ENCODE measurements at regions not wholly inside any gene's neighbourhood (a gene's known extent, or its start where the extent isn't known, plus 50 kb on each side); places are given as distances from the start of the nearest gene placed in this dataset.

DNA sequence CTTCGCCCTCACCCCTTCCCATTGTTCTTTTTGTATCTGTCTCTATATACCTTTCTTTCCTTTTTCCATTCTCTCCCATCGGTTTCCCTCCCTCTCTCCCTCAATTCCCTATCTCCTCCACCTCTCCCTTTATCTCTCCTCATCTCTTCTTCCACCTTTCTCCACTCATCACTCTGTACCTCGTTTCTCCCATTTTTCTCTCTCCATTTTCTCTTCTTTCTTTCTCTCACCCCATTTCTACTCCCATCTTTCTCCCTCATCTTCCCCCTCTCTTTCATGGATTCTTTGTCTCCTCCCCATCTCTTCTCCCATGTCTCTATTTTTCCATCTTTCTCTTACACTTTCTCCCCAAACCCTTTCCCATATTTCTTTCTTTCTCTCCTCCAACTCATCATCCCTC is 385.9 kb upstream of the CLINT1 start:
- Histone ChIP-seq H3K4me1 (ENCODE audit: insufficient read depth) (no peaks in the 10 kb centered on the region), H3K27me3 (no peaks in the 10 kb centered on the region), H4K20me1 (ENCODE audit: insufficient read depth, poor library complexity, severe bottlenecking) (no peaks in the 10 kb centered on the region), H3K9me2 (replicated peaks; ENCODE audit: insufficient read depth) (no peaks in the 10 kb centered on the region), H3K9me3 (ENCODE audit: low read depth) (no peaks in the 10 kb centered on the region), H2AFZ (no peak overlapping the region), H3K27ac (no peak overlapping the region), H3K79me2 (no peaks in the 10 kb centered on the region), H3K4me2 (no peak overlapping the region), H3K4me3 (no peak overlapping the region), H3K36me3 (replicated peaks; ENCODE audit: insufficient read depth, low read depth) (no peaks in the 10 kb centered on the region)
- 83% methylated on average over 3 of the region's 3 CpGs for WGBS (ENCODE audit: low lambda C conversion rate, missing lambda C conversion rate)
- no peak for DNase-seq (ENCODE audit: low spot score)
- no peak for TF ChIP-seq EZH2phosphoT487 (IDR thresholded peaks at IDR 0.05; ENCODE audit: low read depth, severe bottlenecking, unreplicated experiment)
- TF ChIP-seq, protein P1, sequence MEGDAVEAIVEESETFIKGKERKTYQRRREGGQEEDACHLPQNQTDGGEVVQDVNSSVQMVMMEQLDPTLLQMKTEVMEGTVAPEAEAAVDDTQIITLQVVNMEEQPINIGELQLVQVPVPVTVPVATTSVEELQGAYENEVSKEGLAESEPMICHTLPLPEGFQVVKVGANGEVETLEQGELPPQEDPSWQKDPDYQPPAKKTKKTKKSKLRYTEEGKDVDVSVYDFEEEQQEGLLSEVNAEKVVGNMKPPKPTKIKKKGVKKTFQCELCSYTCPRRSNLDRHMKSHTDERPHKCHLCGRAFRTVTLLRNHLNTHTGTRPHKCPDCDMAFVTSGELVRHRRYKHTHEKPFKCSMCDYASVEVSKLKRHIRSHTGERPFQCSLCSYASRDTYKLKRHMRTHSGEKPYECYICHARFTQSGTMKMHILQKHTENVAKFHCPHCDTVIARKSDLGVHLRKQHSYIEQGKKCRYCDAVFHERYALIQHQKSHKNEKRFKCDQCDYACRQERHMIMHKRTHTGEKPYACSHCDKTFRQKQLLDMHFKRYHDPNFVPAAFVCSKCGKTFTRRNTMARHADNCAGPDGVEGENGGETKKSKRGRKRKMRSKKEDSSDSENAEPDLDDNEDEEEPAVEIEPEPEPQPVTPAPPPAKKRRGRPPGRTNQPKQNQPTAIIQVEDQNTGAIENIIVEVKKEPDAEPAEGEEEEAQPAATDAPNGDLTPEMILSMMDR (IDR thresholded peaks at IDR 0.05; ENCODE audit: poor library complexity): no peak
- TF ChIP-seq EZH2 (IDR thresholded peaks at IDR 0.05; ENCODE audit: borderline replicate concordance): no peak

DNA sequence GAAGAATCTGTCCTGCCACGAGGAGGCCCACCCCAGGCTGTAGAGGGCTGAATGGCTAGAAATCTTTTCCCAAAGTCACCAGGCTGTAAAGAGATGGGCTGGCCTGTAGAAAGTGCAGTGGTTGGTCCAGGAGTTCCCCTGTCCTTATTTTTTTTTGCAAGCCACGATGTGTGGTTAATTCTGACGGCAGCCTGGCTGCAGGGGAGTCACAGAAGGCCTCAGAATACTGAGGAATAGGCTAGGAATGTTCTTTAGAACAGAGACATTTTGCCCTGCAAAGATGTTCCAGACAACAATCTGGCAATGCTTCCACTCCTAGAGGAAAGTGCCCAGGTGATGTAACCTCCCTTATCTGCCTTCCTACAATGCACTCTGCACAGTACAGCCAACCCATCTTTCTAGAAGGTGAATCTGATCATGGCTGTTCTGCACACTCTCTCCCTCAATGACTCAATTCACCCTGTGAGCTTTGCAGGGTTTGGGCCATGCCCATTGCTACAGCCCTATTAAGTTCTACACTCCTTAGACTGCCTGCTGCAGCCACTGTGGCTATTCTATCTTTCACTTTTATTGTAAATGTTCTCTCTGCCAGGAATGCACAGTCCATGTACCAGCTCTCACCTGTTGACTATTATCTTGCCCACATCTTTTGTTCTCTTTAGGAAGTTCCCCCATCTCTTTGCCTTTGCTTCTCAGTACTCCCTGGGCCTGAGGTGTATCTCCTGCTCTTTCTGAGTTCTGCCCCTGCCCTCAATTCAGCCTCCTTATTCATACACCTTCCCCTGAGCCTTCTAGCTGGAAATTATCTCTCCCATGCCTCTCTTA is 377.8 kb upstream of the CLINT1 start:
- WGBS (ENCODE audit: low lambda C conversion rate, missing lambda C conversion rate): 71% methylated on average over 3 of the region's 3 CpGs
- H3K4me3 ChIP-seq: no peak overlapping the region
- no peaks in the 10 kb centered on the region for H3K79me2 ChIP-seq

DNA sequence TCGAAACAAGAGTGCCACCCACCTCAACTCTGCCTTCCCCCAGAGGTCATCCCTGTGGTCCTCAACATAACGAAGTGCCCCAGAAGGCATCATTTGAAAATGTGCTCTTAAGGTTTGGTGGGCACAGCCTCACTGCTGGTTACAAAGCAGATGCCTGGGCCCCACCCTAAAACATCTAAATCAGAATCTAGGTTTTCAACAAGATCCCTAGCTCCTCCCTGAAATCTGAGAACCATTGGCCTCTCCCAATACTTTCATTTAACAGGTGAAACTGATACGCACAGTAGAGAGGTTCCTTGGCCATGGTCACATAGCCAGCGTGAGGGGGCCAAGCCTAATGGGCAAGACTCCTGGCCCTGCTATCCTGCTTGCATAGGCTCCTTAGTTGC is 376.2 kb upstream of the CLINT1 start:
- Histone ChIP-seq H3K4me2 (no peak overlapping the region), H4K20me1 (ENCODE audit: insufficient read depth, poor library complexity, severe bottlenecking) (no peaks in the 10 kb centered on the region), H3K27me3 (no peaks in the 10 kb centered on the region), H3K4me1 (ENCODE audit: insufficient read depth) (no peaks in the 10 kb centered on the region), H2AFZ (no peak overlapping the region), H3K9me2 (replicated peaks; ENCODE audit: insufficient read depth) (no peaks in the 10 kb centered on the region), H3K36me3 (replicated peaks; ENCODE audit: insufficient read depth, low read depth) (no peaks in the 10 kb centered on the region), H3K27ac (no peak overlapping the region), H3K4me3 (no peak overlapping the region), H3K9me3 (ENCODE audit: low read depth) (no peaks in the 10 kb centered on the region), H3K79me2 (no peaks in the 10 kb centered on the region)
- 87% methylated on average over 4 of the region's 4 CpGs for WGBS (ENCODE audit: low lambda C conversion rate, missing lambda C conversion rate)
- no peak for DNase-seq (ENCODE audit: low spot score)
- TF ChIP-seq EZH2phosphoT487 (IDR thresholded peaks at IDR 0.05; ENCODE audit: low read depth, severe bottlenecking, unreplicated experiment) (no peak), EZH2 (IDR thresholded peaks at IDR 0.05; ENCODE audit: borderline replicate concordance) (no peak)
- TF ChIP-seq, protein P1 (IDR thresholded peaks at IDR 0.05; ENCODE audit: poor library complexity): no peak

More for the DNA sequence above, 377.8 kb upstream of the CLINT1 start:
- H3K27me3 ChIP-seq: no peaks in the 10 kb centered on the region
- H3K9me3 ChIP-seq (ENCODE audit: low read depth): no peaks in the 10 kb centered on the region
- no peak overlapping the region for H3K4me2 ChIP-seq
- no peaks in the 10 kb centered on the region for H3K9me2 ChIP-seq (replicated peaks; ENCODE audit: insufficient read depth)
- no peaks in the 10 kb centered on the region for H4K20me1 ChIP-seq (ENCODE audit: insufficient read depth, poor library complexity, severe bottlenecking)
- H3K4me1 ChIP-seq (ENCODE audit: insufficient read depth): no peaks in the 10 kb centered on the region
- no peak overlapping the region for H3K27ac ChIP-seq
- H3K36me3 ChIP-seq (replicated peaks; ENCODE audit: insufficient read depth, low read depth): no peaks in the 10 kb centered on the region
- TF ChIP-seq, protein P1 (IDR thresholded peaks at IDR 0.05; ENCODE audit: poor library complexity): no peak
- TF ChIP-seq EZH2 (IDR thresholded peaks at IDR 0.05; ENCODE audit: borderline replicate concordance): no peak
- TF ChIP-seq EZH2phosphoT487 (IDR thresholded peaks at IDR 0.05; ENCODE audit: low read depth, severe bottlenecking, unreplicated experiment): no peak
- H2AFZ ChIP-seq: no peak overlapping the region
- no peak for DNase-seq (ENCODE audit: low spot score)
